Subcutaneous abdominal adipose tissue (tissue), 5 donors: ENCODE measurements at regions not wholly inside any gene's neighbourhood (a gene's known extent, or its start where the extent isn't known, plus 50 kb on each side); places are given as distances from the start of the nearest gene placed in this dataset.

Source experiments
- H3K27ac ChIP-seq: one replicate; pipeline ENCODE4 v1.7.0; 2013; ENCODE audit warnings: low read depth, mild to moderate bottlenecking, inconsistent platforms, low read length, moderate library complexity
- H3K27me3 ChIP-seq, 5 donors: one replicate each; pipeline ENCODE4 v1.7.0; 2013; ENCODE audit warnings: low read length in 5 of 5, inconsistent platforms in 1 of 5; ENCODE audit not compliant: control insufficient read depth in 5 of 5, insufficient read depth in 4 of 5
- H3K36me3 ChIP-seq, 5 donors: one replicate each; pipeline ENCODE4 v1.7.0; 2013; ENCODE audit warnings: low read length in 5 of 5; ENCODE audit not compliant: control insufficient read depth in 5 of 5, insufficient read depth in 5 of 5
- H3K4me1 ChIP-seq, 5 donors: one replicate each; pipeline ENCODE4 v1.7.0; 2013; ENCODE audit warnings: low read length in 5 of 5, mild to moderate bottlenecking in 3 of 5, moderate library complexity in 1 of 5; ENCODE audit not compliant: control insufficient read depth in 5 of 5, insufficient read depth in 5 of 5
- H3K4me3 ChIP-seq, 5 donors: one replicate each; pipeline ENCODE4 v1.7.0; 2013; ENCODE audit warnings: low read length in 5 of 5, low read depth in 1 of 5
- H3K9ac ChIP-seq, 5 donors: one replicate each; pipeline ENCODE4 v1.7.0; 2013; ENCODE audit warnings: low read length in 5 of 5, mild to moderate bottlenecking in 4 of 5, moderate library complexity in 3 of 5
- H3K9me3 ChIP-seq, 5 donors: one replicate each; pipeline ENCODE4 v1.7.0; 2013; ENCODE audit warnings: low read length in 5 of 5; ENCODE audit not compliant: control insufficient read depth in 5 of 5
- donor health status: healthy.
- donor health status: healthy.
- donor health status: healthy.
- donor health status: healthy.
- donor health status: healthy.

DNA sequence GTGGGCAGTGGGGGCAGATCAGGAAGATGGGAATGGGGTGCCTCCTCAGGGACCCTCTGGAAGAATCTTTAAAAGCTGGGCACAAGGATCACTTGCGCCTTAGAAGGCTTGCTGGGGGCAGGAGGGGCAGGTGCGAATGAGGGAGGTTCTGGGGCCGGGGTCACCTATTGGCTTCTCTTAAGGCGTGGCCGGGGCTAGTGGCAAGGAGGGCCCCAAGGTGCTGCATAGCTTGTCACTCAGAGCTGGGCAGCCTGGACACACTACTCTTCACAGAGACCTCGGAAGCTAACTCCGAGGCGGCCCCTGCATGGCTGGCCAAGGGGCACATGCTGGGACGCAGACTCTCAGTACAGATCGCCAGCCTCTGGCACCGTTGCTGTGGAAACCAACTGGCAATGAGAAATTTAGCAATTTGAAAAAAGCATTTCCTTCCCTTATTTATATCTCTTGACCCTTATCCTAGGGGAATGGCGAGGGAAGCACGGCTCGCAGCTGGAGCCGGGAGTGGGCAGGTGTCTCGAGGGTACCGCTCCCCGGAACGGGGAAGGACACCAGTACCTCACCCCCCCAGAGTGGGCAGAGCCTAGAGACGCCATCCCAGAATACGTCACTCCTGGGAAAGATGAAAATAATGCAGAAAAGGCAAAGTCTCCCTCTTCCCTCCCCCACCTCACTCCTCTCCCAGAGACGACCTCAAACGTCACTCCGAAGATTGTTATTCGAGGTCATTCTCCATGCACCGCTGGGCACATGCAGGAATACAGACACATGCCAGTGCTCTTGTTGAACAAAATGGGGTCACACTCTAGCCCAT is 188.1 kb downstream of the CTTN start:
- no peak overlapping the region for H3K9ac ChIP-seq
- no peaks in the 10 kb centered on the region for H3K36me3 ChIP-seq
- H3K4me3 ChIP-seq, result no peak overlapping the region
- no peaks in the 10 kb centered on the region for H3K4me1 ChIP-seq
- H3K27me3 ChIP-seq, result peaks cover 0 to 15% (median 2%) of the 10 kb centered on the region in 5 donors
- H3K9me3 ChIP-seq, result peaks cover 0 to 4% (median 0%) of the 10 kb centered on the region in 5 donors
- no peak overlapping the region for H3K27ac ChIP-seq

DNA sequence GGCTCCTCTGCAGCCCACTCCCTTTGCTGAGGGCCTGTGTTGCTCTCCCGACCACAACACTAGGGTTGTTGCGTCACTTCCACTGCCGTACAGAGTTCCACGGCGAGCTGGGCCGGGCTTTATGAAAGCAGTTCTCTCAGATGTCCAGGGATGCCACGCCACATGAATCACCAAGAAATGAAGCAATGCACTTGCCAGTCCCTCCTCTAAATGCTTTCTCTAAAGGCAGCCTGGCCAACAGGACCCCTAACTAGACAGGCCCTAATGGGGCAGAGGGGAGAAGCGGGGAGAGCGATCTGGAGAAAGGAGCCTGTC is 188.7 kb downstream of the CTTN start:
- Histone ChIP-seq H3K36me3 (no peaks in the 10 kb centered on the region), H3K4me3 (no peak overlapping the region), H3K4me1 (no peaks in the 10 kb centered on the region), H3K27me3 (peaks cover 0 to 14% (median 0%) of the 10 kb centered on the region in 5 donors), H3K9me3 (peaks cover 0 to 4% (median 0%) of the 10 kb centered on the region in 5 donors), H3K9ac (no peak overlapping the region), H3K27ac (no peak overlapping the region)

DNA sequence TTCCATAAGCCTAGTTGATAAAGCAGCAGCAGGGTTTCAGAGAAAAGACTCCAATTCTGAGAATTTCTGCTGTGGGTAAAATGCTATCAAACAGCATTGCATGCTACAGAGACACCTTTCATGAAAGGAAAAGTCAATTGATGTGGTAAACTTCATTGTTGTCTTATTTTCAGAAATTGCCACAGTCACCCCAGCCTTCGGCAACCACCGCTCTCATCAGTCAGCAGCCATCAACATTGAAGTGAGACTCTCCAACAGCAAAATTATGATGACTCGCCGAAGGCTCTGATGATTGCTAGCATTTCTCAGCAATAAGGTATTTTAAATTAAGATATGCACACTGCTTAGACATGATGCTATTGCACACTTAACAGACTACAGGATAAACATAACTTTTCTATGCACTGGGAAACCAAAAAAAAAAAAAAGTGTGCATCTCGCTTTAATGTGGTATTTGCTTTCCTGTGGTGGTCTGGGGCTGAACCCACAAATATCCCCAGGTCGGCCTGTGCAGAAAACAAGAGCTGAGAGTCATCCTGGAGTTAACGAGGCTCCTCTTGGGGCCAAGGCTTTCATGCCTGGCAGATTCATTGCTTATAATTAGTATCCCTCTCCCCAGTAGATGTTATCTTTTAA is 192.1 kb downstream of the CTTN start:
- Histone ChIP-seq H3K9me3 (peaks cover 0 to 4% (median 0%) of the 10 kb centered on the region in 5 donors), H3K4me1 (no peaks in the 10 kb centered on the region), H3K9ac (no peak overlapping the region), H3K27ac (no peak overlapping the region), H3K27me3 (peaks cover 2 to 10% (median 6%) of the 10 kb centered on the region in 5 donors), H3K36me3 (no peaks in the 10 kb centered on the region), H3K4me3 (no peak overlapping the region)

DNA sequence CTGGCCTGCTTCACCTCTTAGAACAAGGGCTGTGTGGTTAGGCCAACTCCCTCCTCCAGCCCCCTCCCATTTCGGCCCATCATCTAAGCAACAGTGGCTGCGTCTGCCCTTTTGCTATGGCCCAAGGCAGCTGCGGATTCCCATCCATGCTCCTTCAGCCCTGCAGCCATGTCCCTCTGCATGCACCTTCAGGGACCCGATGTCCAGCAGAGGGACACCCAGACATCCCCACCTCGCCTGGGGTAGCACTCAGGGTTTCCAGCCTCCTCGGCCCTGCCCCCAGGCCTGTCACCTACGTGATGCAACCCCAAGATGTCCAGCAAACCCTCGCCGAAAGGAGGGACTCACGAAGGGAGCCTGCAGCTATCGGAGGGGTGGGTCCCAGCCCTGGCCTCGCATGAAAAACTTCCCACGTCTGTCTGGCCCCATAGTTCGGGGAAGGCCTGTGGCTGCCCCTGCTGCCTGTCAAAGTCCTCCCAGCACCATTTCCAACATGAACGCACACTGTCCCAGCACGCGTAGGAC is 194.4 kb downstream of the CTTN start:
- Histone ChIP-seq H3K4me3 (no peak overlapping the region), H3K9ac (no peak overlapping the region), H3K9me3 (peaks cover 0 to 4% (median 0%) of the 10 kb centered on the region in 5 donors), H3K27me3 (peaks cover 6 to 16% (median 13%) of the 10 kb centered on the region in 5 donors), H3K4me1 (no peaks in the 10 kb centered on the region), H3K36me3 (no peaks in the 10 kb centered on the region), H3K27ac (no peak overlapping the region)

DNA sequence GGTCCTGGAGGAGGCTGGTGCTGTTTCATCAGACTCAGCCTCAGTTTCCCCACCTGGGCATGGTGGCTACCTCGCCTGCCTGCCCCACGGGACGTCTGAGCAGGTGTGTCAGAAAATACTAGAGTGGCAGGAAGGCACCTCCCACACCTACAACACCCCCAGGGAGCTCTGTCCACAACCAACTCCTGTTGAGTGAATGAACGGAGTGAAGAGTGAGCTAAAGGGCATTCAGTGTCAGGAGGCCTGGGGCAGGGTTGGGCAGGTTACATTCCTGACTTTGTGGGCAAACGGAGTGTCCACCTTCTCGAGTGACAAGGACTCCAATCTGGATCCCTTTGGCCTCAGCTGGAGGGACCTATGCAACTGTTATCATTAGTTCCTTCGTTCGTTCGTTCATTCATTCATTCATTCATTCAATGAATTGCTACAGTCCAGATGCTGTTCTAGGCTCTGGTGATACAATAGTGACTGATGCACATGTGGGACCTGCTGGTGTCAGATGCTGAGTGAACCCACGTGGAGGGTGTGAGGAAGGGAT is 195.2 kb downstream of the CTTN start:
- no peak overlapping the region for H3K4me3 ChIP-seq
- H3K9ac ChIP-seq, result no peak overlapping the region
- H3K4me1 ChIP-seq, result no peaks in the 10 kb centered on the region
- H3K27ac ChIP-seq, result no peak overlapping the region
- H3K9me3 ChIP-seq, result peaks cover 0 to 4% (median 0%) of the 10 kb centered on the region in 5 donors
- peaks cover 6 to 16% (median 13%) of the 10 kb centered on the region in 5 donors for H3K27me3 ChIP-seq
- H3K36me3 ChIP-seq, result no peaks in the 10 kb centered on the region

DNA sequence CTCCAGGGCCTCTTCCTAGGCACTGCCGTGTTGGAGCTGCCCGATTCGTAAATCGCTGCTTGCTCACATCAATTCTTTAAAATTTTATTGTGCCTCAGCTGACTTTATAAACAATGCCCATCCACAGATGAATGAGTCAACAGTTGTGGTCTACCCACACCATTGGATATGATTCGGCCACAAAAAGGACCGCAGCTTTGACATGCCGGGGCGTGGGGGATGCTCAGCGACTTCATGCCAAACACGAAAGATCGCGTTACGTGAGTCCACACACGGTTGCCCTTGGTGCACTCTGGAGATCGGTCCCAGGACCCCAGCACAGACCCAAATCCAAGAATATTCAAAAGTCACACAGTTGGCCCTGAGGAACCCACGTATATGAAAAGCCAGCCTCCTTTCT is 195.7 kb downstream of the CTTN start:
- Histone ChIP-seq H3K27me3 (peaks cover 6 to 16% (median 13%) of the 10 kb centered on the region in 5 donors), H3K36me3 (no peaks in the 10 kb centered on the region), H3K4me1 (no peaks in the 10 kb centered on the region), H3K27ac (no peak overlapping the region), H3K9me3 (peaks cover 0 to 2% (median 0%) of the 10 kb centered on the region in 5 donors), H3K4me3 (no peak overlapping the region), H3K9ac (no peak overlapping the region)

DNA sequence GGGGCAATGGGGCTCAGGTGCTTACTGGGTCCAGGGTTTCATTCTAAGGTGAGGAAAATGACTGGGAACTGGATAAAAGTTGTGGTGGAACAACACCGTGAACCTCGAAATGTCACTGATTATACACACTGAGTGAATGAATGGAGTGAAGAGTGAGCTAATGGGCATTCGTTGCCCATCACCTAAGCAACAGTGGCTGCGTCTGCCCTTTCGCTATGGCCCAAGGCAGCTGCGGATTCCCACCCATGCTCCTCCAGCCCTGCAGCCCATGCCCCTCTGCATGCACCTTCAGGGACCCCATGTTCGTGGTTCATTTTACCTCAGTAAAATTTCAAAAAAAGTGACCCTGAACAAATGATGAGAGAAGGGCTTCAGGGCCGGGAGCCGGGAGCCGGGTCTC is 196.3 kb downstream of the CTTN start:
- Histone ChIP-seq H3K9ac (no peak overlapping the region), H3K9me3 (no peaks in the 10 kb centered on the region), H3K36me3 (no peaks in the 10 kb centered on the region), H3K4me3 (no peak overlapping the region), H3K27ac (no peak overlapping the region), H3K4me1 (no peaks in the 10 kb centered on the region), H3K27me3 (peaks cover 6 to 16% (median 13%) of the 10 kb centered on the region in 5 donors)

DNA sequence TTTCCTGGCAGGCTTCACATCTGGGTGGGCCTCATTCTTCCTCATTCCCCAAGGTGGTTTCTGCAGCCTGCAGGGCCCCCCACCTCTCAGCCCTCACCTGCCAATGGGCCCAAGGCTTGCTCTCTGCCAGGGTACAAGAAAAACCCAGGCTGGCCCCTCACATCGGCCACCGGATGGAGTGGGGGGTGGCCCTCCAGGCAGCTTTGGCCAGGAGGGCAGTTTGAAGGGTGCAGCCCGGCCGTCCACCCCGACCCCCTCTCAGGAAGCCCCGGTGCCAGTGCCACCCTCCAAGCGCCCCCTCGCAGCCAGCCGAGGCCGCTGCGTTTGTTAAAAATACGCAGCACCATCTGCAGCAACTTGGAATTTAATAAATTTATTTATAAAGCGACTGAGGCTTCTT is 196.7 kb downstream of the CTTN start:
- no peak overlapping the region for H3K9ac ChIP-seq
- H3K4me3 ChIP-seq, result no peak overlapping the region
- H3K36me3 ChIP-seq, result no peaks in the 10 kb centered on the region
- no peaks in the 10 kb centered on the region for H3K4me1 ChIP-seq
- H3K9me3 ChIP-seq, result no peaks in the 10 kb centered on the region
- peaks cover 6 to 16% (median 13%) of the 10 kb centered on the region in 5 donors for H3K27me3 ChIP-seq
- no peak overlapping the region for H3K27ac ChIP-seq

DNA sequence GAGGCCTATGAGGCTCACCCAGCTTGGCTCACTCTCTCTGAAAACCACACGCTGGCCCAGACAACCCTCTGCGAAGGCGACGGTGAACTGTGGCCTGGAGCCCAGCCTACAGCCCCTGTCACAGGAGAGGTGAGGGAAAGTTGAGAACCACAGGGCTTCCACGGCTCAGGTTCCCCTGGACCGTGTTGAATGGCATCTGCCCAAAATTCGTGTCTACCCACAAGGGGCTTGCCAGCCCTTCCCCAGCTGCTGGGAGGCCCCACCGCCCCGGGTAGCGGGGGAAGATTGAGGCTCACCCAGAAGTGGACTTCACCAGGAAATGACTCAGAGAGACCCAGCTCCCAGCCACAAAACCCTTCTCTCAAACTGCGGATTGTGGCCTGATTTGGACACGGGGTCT is 197.1 kb downstream of the CTTN start:
- no peaks in the 10 kb centered on the region for H3K9me3 ChIP-seq
- H3K36me3 ChIP-seq, result no peaks in the 10 kb centered on the region
- no peak overlapping the region for H3K9ac ChIP-seq
- no peak overlapping the region for H3K4me3 ChIP-seq
- peaks cover 6 to 16% (median 13%) of the 10 kb centered on the region in 5 donors for H3K27me3 ChIP-seq
- H3K27ac ChIP-seq, result no peak overlapping the region
- no peaks in the 10 kb centered on the region for H3K4me1 ChIP-seq

DNA sequence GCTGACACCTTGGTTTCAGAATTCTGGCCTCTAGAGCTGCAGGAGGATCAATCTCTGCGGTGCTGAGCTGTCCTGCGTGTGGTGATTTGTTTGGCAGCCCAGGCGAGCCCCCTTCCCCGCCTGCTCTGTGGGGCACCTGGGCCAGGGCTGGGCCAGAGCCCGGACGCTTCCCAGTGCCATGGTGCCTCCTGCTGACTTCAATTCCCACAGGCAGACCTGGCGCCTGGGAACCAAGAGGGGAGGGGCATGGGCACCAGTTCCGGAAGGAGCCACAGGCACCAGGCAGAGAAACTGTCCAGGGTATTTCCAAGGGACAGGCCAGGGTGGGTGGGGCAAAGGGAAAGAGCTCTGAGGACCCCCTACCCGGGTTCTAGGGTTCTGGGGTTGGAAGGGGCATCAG is 197.8 kb downstream of the CTTN start:
- Histone ChIP-seq H3K4me1 (no peaks in the 10 kb centered on the region), H3K9me3 (no peaks in the 10 kb centered on the region), H3K27me3 (peaks cover 6 to 16% (median 13%) of the 10 kb centered on the region in 5 donors), H3K27ac (no peak overlapping the region), H3K9ac (no peak overlapping the region), H3K36me3 (no peaks in the 10 kb centered on the region), H3K4me3 (no peak overlapping the region)
